CD4-positive, alpha-beta T cell (primary cell): ENCODE measurements at regions not wholly inside any gene's neighbourhood (a gene's known extent, or its start where the extent isn't known, plus 50 kb on each side); places are given as distances from the start of the nearest gene placed in this dataset.

ENCODE experiments used
- ATAC-seq: fragments of 200-7000 bp; cut with Tn5 transposase; one replicate; pipeline ENCODE4 v1.10.0; 2022; ENCODE audit warnings: mild to moderate bottlenecking; ENCODE audit not compliant: poor library complexity
- CTCF ChIA-PET: fragments of 350-600 bp; sonication (Branson Sonifier 250); formaldehyde crosslinking; loops from one replicate; lab custom pipeline; 2021; ENCODE audit warnings: antibody characterized with exemption, inconsistent platforms; lab: Charles Lee
- POLR2A ChIA-PET: fragments of 350-600 bp; sonication (Branson Sonifier 250); formaldehyde crosslinking; loops from one replicate; lab custom pipeline; 2021; ENCODE audit warnings: antibody characterized with exemption, inconsistent platforms; lab: Charles Lee
- DNase-seq, 14 experiments: peaks; one replicate each; pipeline ENCODE4 v3.0.0-alpha.2; 2013 to 2020; ENCODE audit warnings: mixed read lengths in 2 of 14
- H3K27ac ChIP-seq, 2 donors: one replicate each; pipeline versions ENCODE4 v1.5.1 to v1.7.0; 2013; ENCODE audit warnings: low read length in 2 of 2, low read depth in 1 of 2, mild to moderate bottlenecking in 1 of 2
- H3K27me3 ChIP-seq, 2 experiments: 1 replicate in 1 of 2; 2 replicates in 1 of 2; pipeline versions ENCODE4 v1.6.1 to v1.7.0; 2013; ENCODE audit warnings: low read length in 2 of 2, control low read depth in 1 of 2, mild to moderate bottlenecking in 1 of 2, moderate library complexity in 1 of 2; ENCODE audit not compliant: insufficient read depth in 2 of 2, control insufficient read depth in 1 of 2
- H3K36me3 ChIP-seq: one replicate; pipeline ENCODE4 v1.6.1; 2013; ENCODE audit warnings: low read length, control low read depth; ENCODE audit not compliant: insufficient read depth
- H3K4me1 ChIP-seq: one replicate; pipeline ENCODE4 v1.6.1; 2013; ENCODE audit warnings: low read length, control low read depth; ENCODE audit not compliant: insufficient read depth
- H3K4me3 ChIP-seq: one replicate; pipeline ENCODE4 v1.5.1; 2013; ENCODE audit warnings: mild to moderate bottlenecking, low read length, moderate library complexity
- H3K9me3 ChIP-seq, 2 experiments: 1 replicate in 1 of 2; 2 replicates in 1 of 2; pipeline versions ENCODE4 v1.6.1 to v1.7.0; 2013; ENCODE audit warnings: low read length in 2 of 2, mild to moderate bottlenecking in 2 of 2, control low read depth in 1 of 2, moderate library complexity in 1 of 2; ENCODE audit not compliant: control insufficient read depth in 1 of 2, insufficient read depth in 1 of 2
- H3K27ac Mint-ChIP-seq: one replicate; pipeline ENCODE4 v1.8.0; 2020; ENCODE audit warnings: mixed read lengths
- H3K27me3 Mint-ChIP-seq: one replicate; pipeline ENCODE4 v1.8.0; 2021; ENCODE audit warnings: mixed read lengths
- H3K36me3 Mint-ChIP-seq: one replicate; pipeline ENCODE4 v1.8.0; 2021; ENCODE audit warnings: low read depth, mixed read lengths
- H3K4me1 Mint-ChIP-seq: one replicate; pipeline ENCODE4 v1.8.0; 2021; ENCODE audit warnings: low read depth, mixed read lengths
- H3K4me3 Mint-ChIP-seq: one replicate; pipeline ENCODE4 v1.8.0; 2020; ENCODE audit warnings: mild to moderate bottlenecking, mixed read lengths
- H3K9me3 Mint-ChIP-seq: one replicate; pipeline ENCODE4 v1.8.0; 2020; ENCODE audit warnings: mixed read lengths
- CTCF ChIP-seq: fragments of 200-600 bp; IDR thresholded peaks from one replicate; pipeline ENCODE4 v1.8.0; 2022; ENCODE audit warnings: antibody characterized with exemption, mild to moderate bottlenecking
- intact Hi-C, 2 experiments: fragments of 100-400 bp; cut with DNase I in 1 of 2; cut with micrococcal nuclease in 1 of 2; formaldehyde crosslinking; loops; one replicate each; pipeline versions ENCODE4 v1.15.1 to v1.9.0; 2023 to 2025; cut with DNase I, micrococcal nuclease

- H3K27ac ChIP-seq = no peak overlapping the region
- H3K9me3 Mint-ChIP-seq = no peaks in the 10 kb centered on the region
- ATAC-seq = no peak
- intact Hi-C loops = no loop called here
- H3K4me1 Mint-ChIP-seq = no peaks in the 10 kb centered on the region
- H3K4me3 ChIP-seq = no peak overlapping the region
- no peak for DNase-seq
- ChIA-PET POLR2A (no interaction called here), CTCF (no interaction called here)
- H3K9me3 ChIP-seq = no peaks in the 10 kb centered on the region
- H3K36me3 ChIP-seq = no peaks in the 10 kb centered on the region
- no peak overlapping the region for H3K27ac Mint-ChIP-seq
- no peak overlapping the region for H3K4me3 Mint-ChIP-seq
- no peak for TF ChIP-seq CTCF
- H3K27me3 ChIP-seq = peaks cover 0 to 16% of the 10 kb centered on the region in 2 experiments
- H3K4me1 ChIP-seq = no peaks in the 10 kb centered on the region
- peaks cover 12% of the 10 kb centered on the region for H3K27me3 Mint-ChIP-seq
- no peaks in the 10 kb centered on the region for H3K36me3 Mint-ChIP-seq
Measured at GRCh38 chr14:62066304-62066703, 304.1 kb downstream of the SNAPC1 start.

- Mint-ChIP-seq H3K4me3 (no peak overlapping the region), H3K27me3 (no peaks in the 10 kb centered on the region), H3K36me3 (no peaks in the 10 kb centered on the region), H3K4me1 (no peaks in the 10 kb centered on the region), H3K9me3 (no peaks in the 10 kb centered on the region), H3K27ac (no peak overlapping the region)
- H3K9me3 ChIP-seq = no peaks in the 10 kb centered on the region
- no peak overlapping the region for H3K4me3 ChIP-seq
- POLR2A ChIA-PET = no interaction called here
- no peaks in the 10 kb centered on the region for H3K4me1 ChIP-seq
- ATAC-seq = no peak
- CTCF ChIA-PET = no interaction called here
- no peak for TF ChIP-seq CTCF
- no peaks in the 10 kb centered on the region for H3K36me3 ChIP-seq
- no peak for DNase-seq
- no peak overlapping the region for H3K27ac ChIP-seq
- intact Hi-C loops = no loop called here
- peaks cover 0 to 4% of the 10 kb centered on the region in 2 experiments for H3K27me3 ChIP-seq
Measured at GRCh38 chr14:62071039-62071438, 308.8 kb downstream of the SNAPC1 start.

GRCh38 chr14:62076368-62076767, 314.1 kb downstream of the SNAPC1 start:
- ChIA-PET CTCF (no interaction called here), POLR2A (no interaction called here)
- H3K27ac Mint-ChIP-seq = no peak overlapping the region
- TF ChIP-seq CTCF = no peak
- DNase-seq (no peak), ATAC-seq (no peak)
- no peaks in the 10 kb centered on the region for H3K36me3 Mint-ChIP-seq
- Histone ChIP-seq H3K4me1 (peaks cover 16% of the 10 kb centered on the region), H3K4me3 (no peak overlapping the region), H3K27me3 (no peaks in the 10 kb centered on the region), H3K36me3 (no peaks in the 10 kb centered on the region), H3K27ac (no peak overlapping the region), H3K9me3 (no peaks in the 10 kb centered on the region)
- no peaks in the 10 kb centered on the region for H3K9me3 Mint-ChIP-seq
- no peak overlapping the region for H3K4me3 Mint-ChIP-seq
- intact Hi-C loops = no loop called here
- no peaks in the 10 kb centered on the region for H3K27me3 Mint-ChIP-seq
- H3K4me1 Mint-ChIP-seq = peaks cover 34% of the 10 kb centered on the region
